22Rv1 (cell line): ENCODE measurements at regions not wholly inside any gene's neighbourhood (a gene's known extent, or its start where the extent isn't known, plus 50 kb on each side); places are given as distances from the start of the nearest gene placed in this dataset.

ENCODE experiments used
- H3K27ac ChIP-seq: fragments of 450-650 bp; 2 replicates; pipeline ENCODE4 v1.5.1; 2017
- CTCF ChIP-seq: fragments of 450-650 bp; IDR thresholded peaks from 2 replicates; pipeline ENCODE4 v1.5.1; 2017; ENCODE audit warnings: mild to moderate bottlenecking
- ZFX ChIP-seq: fragments of 450-650 bp; IDR thresholded peaks from 2 replicates; pipeline ENCODE4 v1.6.1; 2017; ENCODE audit warnings: antibody characterized with exemption, borderline replicate concordance

- no peak overlapping the region for H3K27ac ChIP-seq
- TF ChIP-seq CTCF (no peak), ZFX (no peak)
Measured at GRCh38 chr5:86841000-86841644, 223.4 kb downstream of the COX7C start.

GRCh38 chr5:86858442-86858841, 240.7 kb downstream of the COX7C start:
- TF ChIP-seq CTCF (no peak), ZFX (no peak)
- H3K27ac ChIP-seq: no peak overlapping the region

GRCh38 chr5:86861512-86861911, 243.8 kb downstream of the COX7C start:
- TF ChIP-seq CTCF (no peak), ZFX (no peak)
- H3K27ac ChIP-seq: no peak overlapping the region

GRCh38 chr5:86862093-86862492, 244.4 kb downstream of the COX7C start:
- TF ChIP-seq CTCF (no peak), ZFX (no peak)
- H3K27ac ChIP-seq: no peak overlapping the region

GRCh38 chr5:86864051-86864450, 246.3 kb downstream of the COX7C start:
- H3K27ac ChIP-seq: no peak overlapping the region
- TF ChIP-seq CTCF (no peak), ZFX (no peak)

GRCh38 chr5:86865256-86865785, 247.6 kb downstream of the COX7C start:
- no peak overlapping the region for H3K27ac ChIP-seq
- TF ChIP-seq CTCF (no peak), ZFX (no peak)

- TF ChIP-seq ZFX (no peak), CTCF (no peak)
- H3K27ac ChIP-seq: no peak overlapping the region
Measured at GRCh38 chr5:86866036-86866435, 248.3 kb downstream of the COX7C start.
